ENCODE measurements at regions not wholly inside any gene's neighbourhood (a gene's known extent, or its start where the extent isn't known, plus 50 kb on each side); places are given as distances from the start of the nearest gene placed in this dataset.

DNA sequence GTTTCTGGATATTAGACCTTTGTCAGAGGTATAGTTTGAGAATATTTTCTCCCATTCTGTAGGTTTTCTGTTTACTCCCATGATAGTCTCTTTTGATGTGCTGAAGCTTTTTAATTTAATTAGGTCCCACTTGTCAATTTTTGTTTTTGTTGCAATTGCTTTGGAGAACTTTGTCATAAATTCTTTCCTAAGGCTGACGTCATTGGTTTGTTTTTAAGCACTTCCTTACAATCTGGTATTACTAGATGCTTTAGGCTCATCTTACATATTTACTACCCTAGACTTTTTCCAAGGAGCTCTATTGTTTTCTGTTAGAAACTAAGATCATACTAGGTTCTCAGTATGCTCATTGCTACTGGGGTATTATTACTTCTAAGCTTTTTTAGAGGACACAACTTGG is 806.3 kb downstream of the PDHA2 start:
- no peaks in the 10 kb centered on the region for H3K9me2 ChIP-seq (ENCODE audit: insufficient read depth)
- intact Hi-C loops (cut with micrococcal nuclease), result no loop called here
- ATAC-seq, result no peak
- no peak overlapping the region for H2AFZ ChIP-seq (ENCODE audit: low read depth, low read length, poor library complexity, severe bottlenecking)
- H3K4me2 ChIP-seq (ENCODE audit: low read length), result no peak overlapping the region
- no peak overlapping the region for H3K27ac ChIP-seq (ENCODE audit: low read depth, low read length)
- ChIA-PET RAD21 (ENCODE audit: low non-redundant PET in 1 of 2, low total read pairs in 2 of 2, uncharacterized antibody in 2 of 2, unreplicated experiment in 2 of 2) (no interaction called here), CTCF (no interaction called here), POLR2A (no interaction called here)
- no peaks in the 10 kb centered on the region for H3K36me3 ChIP-seq (ENCODE audit: control insufficient read depth in 1 of 2, insufficient read depth in 2 of 2, low read length in 2 of 2)
- H3K9ac ChIP-seq (ENCODE audit: low read length), result no peak overlapping the region
- H3K79me2 ChIP-seq (ENCODE audit: insufficient read depth, low read length), result no peaks in the 10 kb centered on the region
- H3K4me3 ChIP-seq (replicated peaks in 1 of 2; ENCODE audit: low read depth in 1 of 2, low read length in 2 of 2), result no peak overlapping the region
- no peaks in the 10 kb centered on the region for H3K27me3 ChIP-seq (ENCODE audit: insufficient read depth, low read length)
- no peaks in the 10 kb centered on the region for H3K9me3 ChIP-seq (ENCODE audit: control insufficient read depth in 1 of 2, insufficient read depth in 1 of 2, low read depth in 1 of 2, low read length in 2 of 2)
- no peak for TF ChIP-seq ELF1 (IDR thresholded peaks at IDR 0.05; ENCODE audit: borderline replicate concordance, low read depth)
- TF ChIP-seq JUND (IDR thresholded peaks at IDR 0.05), result no peak
- no peak for TF ChIP-seq EZH2 (IDR thresholded peaks at IDR 0.05)
- no peak for TF ChIP-seq SP1 (IDR thresholded peaks at IDR 0.05; ENCODE audit: low read depth)
- no peak for TF ChIP-seq REST (IDR thresholded peaks at IDR 0.05; ENCODE audit: low read depth)
- TF ChIP-seq, protein P1, sequence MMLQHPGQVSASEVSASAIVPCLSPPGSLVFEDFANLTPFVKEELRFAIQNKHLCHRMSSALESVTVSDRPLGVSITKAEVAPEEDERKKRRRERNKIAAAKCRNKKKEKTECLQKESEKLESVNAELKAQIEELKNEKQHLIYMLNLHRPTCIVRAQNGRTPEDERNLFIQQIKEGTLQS (IDR thresholded peaks at IDR 0.05), result no peak
- no peak for TF ChIP-seq TCF7L2 (IDR thresholded peaks at IDR 0.05; ENCODE audit: borderline replicate concordance, extremely low read depth, insufficient read depth, insufficient read length)
- TF ChIP-seq EZH2phosphoT487 (IDR thresholded peaks at IDR 0.05; ENCODE audit: borderline replicate concordance), result no peak
- no peak for TF ChIP-seq SRF (IDR thresholded peaks at IDR 0.05; ENCODE audit: low read depth)
- no peak for TF ChIP-seq SIN3A (IDR thresholded peaks at IDR 0.05; ENCODE audit: low read depth)
- TF ChIP-seq CEBPB (IDR thresholded peaks at IDR 0.05; ENCODE audit: low read depth), result no peak
- TF ChIP-seq ZBTB33 (IDR thresholded peaks at IDR 0.05; ENCODE audit: extremely low read depth, insufficient replicate concordance, low read length), result no peak
- TF ChIP-seq POLR2A (IDR thresholded peaks at IDR 0.05; ENCODE audit: borderline replicate concordance, extremely low read depth, insufficient read depth, insufficient read length), result no peak
- no peak for TF ChIP-seq YY1 (IDR thresholded peaks at IDR 0.05; ENCODE audit: extremely low read depth, insufficient replicate concordance, low read depth, low read length)
- no peaks in the 10 kb centered on the region for H4K20me1 ChIP-seq (ENCODE audit: insufficient read depth)
- no peak for DNase-seq (ENCODE audit: low read depth, low spot score)
- no TSS peak for BruUV-seq (replicated peaks)
- H3K4me1 ChIP-seq (ENCODE audit: control insufficient read depth in 1 of 2, insufficient read depth in 2 of 2, low read length in 2 of 2), result peaks cover 0 to 14% of the 10 kb centered on the region in 2 experiments; a peak in 3 of 4 replicates
